Fibroblast of the conjunctiva (primary cell): ENCODE measurements at regions not wholly inside any gene's neighbourhood (a gene's known extent, or its start where the extent isn't known, plus 50 kb on each side); places are given as distances from the start of the nearest gene placed in this dataset.

Source experiments
- DNase-seq: peaks from one replicate; pipeline ENCODE4 v3.0.0-alpha.2; 2010; ENCODE audit warnings: low read depth

GRCh38 chr5:174311121-174311520, 265.6 kb downstream of the NSG2 start:
- no peak for DNase-seq

GRCh38 chr5:174311531-174312269, 266.2 kb downstream of the NSG2 start:
- DNase-seq: no peak

GRCh38 chr5:174312270-174312617, 266.7 kb downstream of the NSG2 start:
- no peak for DNase-seq

- no peak for DNase-seq
Observed at GRCh38 chr5:174312641-174313040, 267.1 kb downstream of the NSG2 start.

GRCh38 chr5:174313615-174314014, 268.1 kb downstream of the NSG2 start:
- DNase-seq: no peak

- no peak for DNase-seq
Observed at GRCh38 chr5:174314261-174314660, 268.8 kb downstream of the NSG2 start.

GRCh38 chr5:174315471-174315870, 270.0 kb downstream of the NSG2 start:
- no peak for DNase-seq

GRCh38 chr5:174315871-174316270, 270.4 kb downstream of the NSG2 start:
- no peak for DNase-seq

GRCh38 chr5:174316326-174316725, 270.8 kb downstream of the NSG2 start:
- no peak for DNase-seq

- no peak for DNase-seq
Observed at GRCh38 chr5:174317256-174317894, 271.9 kb downstream of the NSG2 start.

- no peak for DNase-seq
Observed at GRCh38 chr5:174318578-174318977, 273.1 kb downstream of the NSG2 start.

- no peak for DNase-seq
Observed at GRCh38 chr5:174319551-174319950, 274.0 kb downstream of the NSG2 start.

GRCh38 chr5:174320051-174320450, 274.5 kb downstream of the NSG2 start:
- DNase-seq: no peak

- DNase-seq: no peak
Observed at GRCh38 chr5:174323878-174324281, 278.4 kb downstream of the NSG2 start.

- no peak for DNase-seq
Observed at GRCh38 chr5:174324680-174325079, 279.2 kb downstream of the NSG2 start.

GRCh38 chr5:174325431-174325830, 279.9 kb downstream of the NSG2 start:
- DNase-seq: no peak

- DNase-seq: no peak
Observed at GRCh38 chr5:174325961-174326360, 280.5 kb downstream of the NSG2 start.

- no peak for DNase-seq
Observed at GRCh38 chr5:174326372-174326771, 280.9 kb downstream of the NSG2 start.

- peak; percentile 61 for DNase-seq
Observed at GRCh38 chr5:174327317-174327864, 281.9 kb downstream of the NSG2 start.

- no peak for DNase-seq
Observed at GRCh38 chr5:174327896-174328295, 282.4 kb downstream of the NSG2 start.

- DNase-seq: no peak
Observed at GRCh38 chr5:174328631-174329299, 283.3 kb downstream of the NSG2 start.

GRCh38 chr5:174329738-174330137, 284.2 kb downstream of the NSG2 start:
- DNase-seq: peak; percentile 53
